HPDE6-E6E7 (cell line): ENCODE measurements at regions not wholly inside any gene's neighbourhood (a gene's known extent, or its start where the extent isn't known, plus 50 kb on each side); places are given as distances from the start of the nearest gene placed in this dataset.

Experiments
- DNase-seq: peaks from one replicate; pipeline ENCODE4 v3.0.0; 2011; ENCODE audit warnings: missing footprints; ENCODE audit errors: extremely low spot score

DNA sequence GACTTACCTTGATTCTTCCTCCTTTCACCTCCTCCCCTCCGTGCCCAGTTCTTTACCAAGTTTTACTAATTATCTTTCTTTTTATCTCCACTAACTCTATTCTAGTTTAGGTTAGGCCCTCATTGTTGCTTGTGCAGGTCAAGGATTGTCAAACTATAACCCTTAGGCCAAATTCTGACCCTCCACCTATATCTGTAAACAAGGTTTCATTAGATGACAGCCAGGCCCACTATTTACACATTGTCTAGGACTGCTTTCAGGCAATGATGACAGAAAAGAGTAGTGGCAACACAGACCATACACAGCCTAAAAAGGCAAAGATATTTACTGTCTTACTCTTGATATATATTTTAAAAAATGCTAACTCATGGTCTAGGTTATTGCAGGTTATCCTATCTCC, 212.0 kb downstream of the RAD51AP2 start:
- no peak for DNase-seq

DNA sequence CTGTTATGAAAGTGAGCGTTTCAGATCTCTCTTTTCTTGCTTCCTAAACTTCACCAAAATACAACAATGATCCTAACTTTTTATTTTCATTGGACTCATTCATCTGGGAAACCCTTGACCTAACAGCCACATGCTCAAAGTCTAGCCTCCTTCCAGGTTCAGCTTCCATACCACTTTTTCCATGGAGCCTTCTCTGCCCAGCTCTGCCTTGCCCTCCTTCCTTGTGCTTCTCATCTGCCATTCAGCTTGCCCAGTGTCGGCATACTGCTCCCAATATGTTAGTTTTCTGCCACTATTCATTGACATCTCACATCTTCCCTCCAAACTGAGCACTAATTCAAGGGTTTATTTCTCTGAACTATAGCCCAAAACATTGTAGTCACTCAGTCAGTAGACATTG, 214.7 kb downstream of the RAD51AP2 start:
- DNase-seq = peak; percentile 15

DNA sequence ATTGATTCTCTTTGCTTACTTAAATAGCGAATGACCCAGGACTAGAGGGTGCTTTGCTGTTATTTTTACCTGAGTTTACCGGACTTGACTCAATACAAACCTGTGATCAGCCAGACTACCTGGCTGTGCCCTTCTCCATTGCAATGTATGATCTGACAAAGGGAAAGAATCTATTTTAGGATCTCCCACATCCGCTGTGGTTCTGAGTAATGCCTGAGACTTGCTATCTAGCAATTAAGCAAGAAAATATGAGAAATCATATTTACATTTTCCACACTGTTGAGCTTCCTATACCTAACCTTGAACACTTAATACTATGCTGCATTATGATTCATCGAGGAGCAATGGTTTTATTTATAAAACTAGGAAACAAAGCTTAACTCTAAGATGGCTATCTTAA, 215.2 kb downstream of the RAD51AP2 start:
- peak; percentile 60 for DNase-seq

DNA sequence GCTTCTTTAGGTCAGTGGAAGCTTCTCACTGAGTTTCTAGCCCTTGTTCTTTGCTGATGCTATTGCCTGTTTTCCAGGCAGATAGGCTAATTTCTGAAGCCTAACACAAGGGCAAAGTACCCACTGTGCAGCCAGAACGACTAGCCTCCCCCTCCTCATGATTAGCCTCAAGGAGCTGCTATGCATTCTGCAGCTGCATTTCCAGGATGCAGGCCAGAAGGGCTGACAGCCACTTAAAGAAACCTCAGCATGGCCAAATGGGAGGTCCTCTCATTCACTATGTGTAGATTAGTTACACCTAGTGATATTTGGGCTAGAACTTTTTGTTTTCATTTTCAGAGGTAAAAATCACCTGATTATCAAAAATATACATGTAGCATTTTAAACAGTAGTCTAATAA, 216.0 kb downstream of the RAD51AP2 start:
- DNase-seq = no peak

DNA sequence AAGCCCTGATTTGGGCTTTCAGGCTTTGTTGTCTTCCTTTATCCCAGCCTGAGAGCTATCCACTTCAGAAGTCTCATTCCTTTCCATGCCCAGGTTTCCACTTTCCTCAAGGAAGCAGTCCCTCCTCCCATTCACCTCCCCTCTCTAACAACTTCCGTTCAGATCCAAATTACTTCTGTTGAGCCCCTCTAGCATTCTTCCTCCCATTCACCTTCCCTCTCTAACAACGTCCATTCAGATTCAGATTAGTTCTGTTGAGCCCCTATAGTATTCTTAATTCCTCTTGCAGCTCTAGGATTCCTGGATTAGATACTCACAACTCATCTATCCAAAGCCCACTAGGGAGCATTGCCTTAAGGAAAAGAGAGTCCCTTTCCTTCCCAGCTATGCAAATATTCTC, 216.8 kb downstream of the RAD51AP2 start:
- DNase-seq = no peak

DNA sequence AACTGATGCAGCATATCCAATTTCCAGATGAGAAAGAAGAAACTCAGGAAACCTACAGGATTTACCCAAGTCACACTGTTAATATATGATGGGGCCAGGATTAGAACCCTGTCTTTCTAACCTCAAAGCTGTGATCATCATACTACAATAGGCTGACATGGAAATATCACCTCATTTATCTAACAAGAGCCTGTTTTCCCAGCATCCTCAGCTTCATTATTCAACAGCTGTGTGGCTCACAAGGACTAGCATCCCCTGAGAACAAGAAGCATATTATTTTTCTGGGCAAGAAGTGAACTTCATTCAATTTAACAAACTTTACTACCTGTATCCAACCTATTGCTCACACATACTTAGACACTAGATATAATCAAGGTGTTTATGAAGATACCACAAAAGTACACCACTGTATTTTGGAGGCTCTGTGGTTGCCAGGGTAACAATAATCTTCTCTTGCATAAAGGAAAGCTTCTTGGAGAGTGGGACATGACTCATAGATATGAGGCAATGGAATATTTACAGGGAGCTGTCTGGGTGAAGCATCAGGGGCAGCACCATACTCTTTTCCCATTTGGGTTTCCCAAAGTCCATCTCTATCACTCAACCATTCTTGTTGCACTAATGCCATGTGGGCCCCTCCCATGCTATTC, 218.2 kb downstream of the RAD51AP2 start:
- DNase-seq = peak; percentile 87

DNA sequence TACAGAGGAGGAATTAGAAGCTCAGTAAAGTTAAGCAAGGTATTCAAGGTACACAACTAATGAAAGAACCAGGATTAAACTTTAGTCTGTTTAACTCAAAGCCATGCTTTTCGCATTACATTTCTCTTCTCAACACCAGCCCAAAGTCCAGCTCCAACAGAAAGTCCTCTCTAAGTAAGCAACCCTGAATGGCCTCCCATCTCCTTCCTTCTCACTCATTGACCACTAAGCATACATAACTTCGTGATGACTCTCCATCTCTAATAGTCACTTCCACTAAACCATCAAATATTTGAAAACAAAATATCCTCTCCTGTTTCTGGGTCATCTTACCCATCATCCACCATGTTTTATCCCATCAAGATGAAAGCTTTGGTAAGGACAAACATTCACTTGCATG, 219.8 kb downstream of the RAD51AP2 start:
- DNase-seq = no peak

DNA sequence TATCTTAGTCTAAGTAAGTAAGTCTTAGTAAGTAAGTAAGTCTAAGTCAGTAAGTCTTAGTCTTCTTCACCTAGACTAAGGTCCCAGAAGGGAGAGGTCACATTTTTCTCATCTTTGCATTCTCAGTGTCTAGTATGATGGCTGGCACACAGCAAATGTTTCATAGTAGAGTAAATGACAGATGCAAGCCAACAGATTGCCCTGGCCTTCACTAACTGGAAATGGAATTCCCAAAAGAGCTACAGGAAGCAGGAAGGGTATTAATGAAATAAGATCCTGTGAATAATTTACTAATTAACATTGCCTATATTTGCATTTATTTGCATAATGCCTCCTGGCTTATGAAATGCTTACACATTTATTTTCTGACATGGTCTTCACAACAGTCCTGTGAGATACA, 221.6 kb downstream of the RAD51AP2 start:
- DNase-seq = no peak

DNA sequence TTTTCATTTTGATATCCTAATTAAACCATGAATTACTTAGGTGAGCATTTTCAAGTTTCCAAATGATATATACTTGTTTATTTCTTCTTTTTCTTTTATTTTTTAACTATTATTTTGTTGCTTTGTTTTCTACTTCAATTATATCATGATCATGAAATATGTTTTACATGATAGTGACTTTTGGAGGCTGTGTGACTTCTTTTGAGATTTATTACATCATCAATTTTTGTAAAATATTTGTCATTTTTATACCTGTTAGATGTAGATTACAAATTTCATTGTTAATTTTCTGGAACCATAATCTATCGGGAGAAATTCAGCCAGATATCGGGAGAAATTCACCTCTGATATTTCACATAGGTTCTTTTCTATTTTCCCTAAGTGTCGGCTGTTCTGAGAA, 228.6 kb downstream of the RAD51AP2 start:
- no peak for DNase-seq

DNA sequence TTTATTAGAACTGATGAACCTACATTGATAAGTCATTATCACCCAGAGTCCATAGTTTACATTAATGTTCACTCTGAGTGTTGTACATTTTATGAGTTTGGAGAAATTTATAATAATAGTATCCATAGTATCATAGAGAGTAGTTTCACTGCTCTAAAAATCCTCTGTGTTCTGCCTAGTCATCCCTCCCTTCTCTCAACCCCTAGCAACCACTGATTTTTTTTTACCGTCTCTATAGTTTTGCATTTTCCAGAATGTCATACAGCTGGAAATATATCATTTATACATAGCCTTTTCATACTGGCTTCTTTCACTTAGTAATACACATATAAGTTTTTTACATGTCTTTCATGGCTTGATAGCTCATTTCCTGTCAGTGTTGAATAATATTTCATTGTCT, 231.1 kb downstream of the RAD51AP2 start:
- no peak for DNase-seq

DNA sequence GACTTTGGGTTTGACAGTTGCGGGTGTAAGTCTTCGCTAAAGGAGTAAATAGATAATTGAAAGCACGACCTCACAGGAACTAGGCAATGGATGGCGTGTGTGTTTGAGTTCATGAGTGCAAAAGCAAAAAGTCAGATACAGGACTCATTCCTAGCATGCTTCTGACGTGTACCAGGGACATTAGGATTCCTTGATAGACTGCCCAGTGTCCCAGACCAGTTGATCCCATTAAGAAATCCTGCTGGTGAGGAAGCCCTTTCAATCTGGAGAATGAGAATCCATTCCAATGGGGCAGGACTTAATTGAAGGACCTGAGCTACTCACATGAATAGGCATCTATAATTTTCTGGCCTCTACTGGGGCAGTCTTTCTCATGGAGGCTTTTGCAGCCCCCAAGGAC, 235.4 kb downstream of the RAD51AP2 start:
- no peak for DNase-seq

DNA sequence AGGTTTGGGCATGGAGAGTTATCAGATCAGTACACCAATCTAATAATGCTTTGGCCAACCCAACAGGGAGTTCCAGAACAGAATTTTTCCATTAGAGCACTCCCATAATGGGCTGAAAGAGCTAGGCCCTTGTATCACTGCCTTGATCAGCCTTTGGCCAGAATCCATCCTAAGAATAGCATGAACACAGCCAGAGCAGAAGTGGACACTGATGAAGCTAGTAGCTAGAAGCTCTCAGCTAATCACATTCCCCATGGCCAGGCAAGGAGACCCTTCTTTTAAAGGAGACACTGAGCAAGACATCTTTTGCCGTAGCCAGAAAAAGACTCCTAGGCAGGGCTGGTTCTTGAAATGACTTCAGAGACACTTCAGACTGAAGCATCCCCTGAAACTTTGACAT, 236.0 kb downstream of the RAD51AP2 start:
- no peak for DNase-seq

DNA sequence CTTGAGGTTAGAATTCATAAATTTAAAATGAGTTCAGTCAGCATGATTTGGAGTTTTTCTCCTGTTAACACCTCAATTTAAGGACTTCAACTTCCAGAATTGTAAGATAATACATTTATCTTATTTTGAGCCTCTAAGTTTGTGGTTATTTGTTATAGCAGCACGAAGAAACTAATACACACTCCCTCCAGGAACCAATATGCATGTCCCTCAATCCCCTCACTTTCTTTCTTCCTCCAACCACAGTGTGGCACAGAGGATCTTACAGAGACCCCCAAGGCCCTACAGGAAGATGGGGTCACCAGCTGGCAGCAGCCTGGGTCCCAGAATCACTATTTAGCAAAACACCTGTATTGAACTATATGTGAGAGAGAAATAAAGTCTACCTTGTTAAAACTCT, 242.0 kb downstream of the RAD51AP2 start:
- DNase-seq = no peak

DNA sequence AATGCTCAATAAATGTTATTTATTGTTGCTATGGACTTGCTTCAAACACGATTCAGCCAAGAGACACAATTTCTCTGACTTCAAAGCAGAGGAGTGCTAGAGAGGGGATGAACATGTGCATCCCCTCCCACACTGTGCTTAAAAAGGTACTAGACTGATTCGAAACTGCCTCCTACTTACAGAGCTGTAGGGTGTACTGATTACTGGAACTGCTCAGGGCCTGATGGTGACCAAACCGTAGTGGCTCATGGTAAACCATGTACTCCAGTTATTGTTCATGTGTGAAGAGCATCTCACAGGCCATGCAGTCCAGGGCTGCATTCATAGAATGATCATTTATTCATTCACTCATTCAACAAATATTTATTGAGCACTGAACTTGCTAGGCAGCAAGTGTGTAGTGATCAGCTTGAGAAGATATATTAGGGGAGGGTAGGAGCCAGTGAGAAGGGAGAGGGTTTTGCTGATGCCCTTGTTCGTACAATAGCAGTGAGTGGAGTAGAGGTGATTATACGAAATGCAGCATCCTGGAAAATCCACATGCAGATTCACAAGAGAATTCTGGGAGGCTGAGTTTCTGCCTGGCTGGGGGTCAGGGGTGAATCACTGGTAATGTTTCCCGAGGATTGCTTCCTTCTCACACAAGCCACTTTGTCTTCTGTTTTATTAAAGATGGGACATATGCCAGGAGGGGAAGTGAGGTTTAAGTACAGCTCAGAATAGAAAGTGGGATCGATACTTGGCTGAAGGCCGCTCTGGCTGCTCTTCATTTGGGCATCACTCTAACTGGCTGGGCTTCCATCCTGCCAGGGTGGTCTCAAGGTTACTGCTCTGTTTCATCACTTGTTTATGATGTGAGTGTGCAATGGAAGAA, 245.4 kb downstream of the RAD51AP2 start:
- no peak for DNase-seq

DNA sequence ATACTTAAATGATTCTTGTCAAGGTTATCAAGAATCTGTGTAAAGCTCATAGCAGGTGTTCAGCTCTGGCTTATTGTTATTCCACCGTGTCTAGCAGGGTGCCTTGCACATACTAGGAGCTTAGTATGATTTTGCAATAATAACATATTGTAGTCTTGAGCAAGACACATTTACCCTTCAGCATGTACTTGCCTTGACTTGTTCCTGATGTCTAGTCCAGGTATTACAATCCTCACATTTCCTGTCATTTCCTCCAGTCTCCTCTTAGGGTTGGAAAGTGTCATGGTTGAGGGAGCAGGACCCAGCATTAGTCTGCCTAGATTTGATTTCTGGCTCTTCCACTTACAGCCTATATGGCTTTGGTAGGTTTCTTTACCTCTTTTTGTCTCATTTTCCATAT, 246.1 kb downstream of the RAD51AP2 start:
- DNase-seq = peak; percentile 52

DNA sequence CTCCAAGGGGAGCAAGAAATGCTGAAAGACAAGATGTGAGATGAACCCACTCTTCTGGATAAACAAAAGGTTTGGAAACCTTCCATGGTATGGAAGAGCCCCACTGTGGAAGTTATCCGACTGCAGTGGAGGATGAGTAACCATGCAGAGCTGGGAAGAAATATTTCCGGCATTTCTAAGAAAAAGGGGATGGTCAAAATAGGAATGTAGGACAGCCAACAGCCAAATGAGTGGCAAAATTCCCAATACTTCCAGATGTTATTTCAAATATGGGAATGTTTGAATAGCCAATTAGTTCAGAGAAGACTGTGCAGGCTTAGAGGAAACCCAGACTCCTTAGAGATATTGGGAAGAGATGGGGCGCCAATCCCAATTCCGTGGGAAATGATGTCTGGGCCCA, 246.8 kb downstream of the RAD51AP2 start:
- DNase-seq = no peak

DNA sequence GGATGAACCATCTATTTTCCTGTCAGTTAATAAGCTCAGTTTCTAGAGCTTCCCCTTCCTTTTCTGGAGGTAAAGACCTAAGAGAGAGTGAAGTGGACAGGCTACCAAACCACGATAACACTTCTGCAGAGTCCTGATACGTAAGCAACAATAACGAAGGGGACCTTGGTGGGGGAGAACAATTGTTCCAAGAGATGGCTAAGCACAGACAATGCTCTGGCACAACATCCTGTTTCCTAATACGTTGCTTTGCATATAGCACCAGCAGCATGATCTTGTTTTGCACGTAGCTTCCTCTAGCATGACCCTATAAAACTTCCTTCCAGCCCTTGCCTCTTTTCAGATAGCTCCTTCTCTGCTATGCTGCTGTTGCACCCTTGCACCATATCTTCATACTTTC, 247.3 kb downstream of the RAD51AP2 start:
- no peak for DNase-seq

DNA sequence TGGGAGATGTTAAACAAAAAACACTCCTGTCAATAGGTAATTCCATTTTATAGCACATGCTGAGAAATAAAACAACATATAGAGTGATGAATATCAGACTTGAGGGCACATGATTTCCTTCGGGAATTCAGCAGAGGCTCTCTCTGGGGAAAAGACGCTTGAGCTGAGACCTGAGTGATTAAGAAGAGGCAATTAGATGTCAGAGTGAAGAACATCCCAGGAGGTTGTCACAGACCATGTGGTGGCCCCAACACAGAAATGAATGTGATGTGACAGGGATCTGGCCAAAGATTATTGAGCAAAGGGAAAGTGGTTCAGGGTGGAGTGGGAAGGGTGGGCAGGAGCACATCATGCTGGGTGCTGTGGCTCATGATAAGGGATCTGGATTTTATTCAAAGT, 254.7 kb downstream of the RAD51AP2 start:
- no peak for DNase-seq

DNA sequence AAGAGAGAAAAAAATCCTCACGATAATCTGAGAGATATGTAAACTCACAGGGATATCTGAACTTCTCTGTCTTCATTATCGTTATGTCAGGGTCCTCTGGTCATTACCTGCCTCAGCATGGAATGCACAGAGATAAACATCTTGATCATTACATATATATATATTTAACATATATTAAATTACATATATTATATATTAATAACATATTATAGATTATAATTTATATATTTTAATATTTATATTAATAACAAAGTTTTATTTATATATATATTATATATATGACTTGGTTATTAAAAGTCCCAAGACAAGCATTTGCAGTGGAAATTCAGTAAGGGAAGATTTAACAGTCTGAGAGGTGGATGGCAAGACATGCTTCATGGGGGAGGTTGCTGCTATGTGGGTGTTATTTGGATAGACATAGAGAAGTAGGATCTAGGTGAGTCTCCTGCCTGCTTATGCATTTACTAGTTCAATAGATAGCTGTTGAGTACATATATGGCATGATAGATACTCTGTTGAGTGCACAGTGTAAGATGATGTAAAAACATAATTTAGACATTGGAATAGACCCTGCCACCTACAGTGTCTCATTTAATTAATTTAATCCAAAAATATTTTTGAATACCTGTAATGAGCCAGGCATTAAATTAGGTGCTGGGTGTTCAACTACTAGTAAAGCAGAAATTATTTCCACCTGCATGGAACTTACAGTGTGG, 255.2 kb downstream of the RAD51AP2 start:
- DNase-seq = no peak

DNA sequence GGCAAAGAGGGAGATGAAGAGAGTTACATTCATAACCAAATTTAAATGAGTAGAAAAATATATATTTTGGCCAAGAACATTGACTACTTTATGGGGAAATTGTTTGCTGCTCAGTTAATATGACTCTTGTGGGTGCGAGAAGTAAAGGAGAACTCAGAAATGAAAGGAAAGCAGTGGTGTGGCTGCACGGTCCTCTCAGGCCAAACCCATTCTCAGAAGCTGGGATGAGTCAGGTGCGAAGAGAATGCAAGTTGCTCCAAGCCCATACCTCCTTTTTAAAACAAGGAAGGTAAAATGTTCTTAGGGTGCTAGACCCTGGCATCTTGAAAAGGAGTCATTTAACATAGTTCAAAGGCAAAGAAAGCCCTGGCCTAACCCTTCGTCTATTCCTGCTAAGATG, 258.6 kb downstream of the RAD51AP2 start:
- DNase-seq = no peak

DNA sequence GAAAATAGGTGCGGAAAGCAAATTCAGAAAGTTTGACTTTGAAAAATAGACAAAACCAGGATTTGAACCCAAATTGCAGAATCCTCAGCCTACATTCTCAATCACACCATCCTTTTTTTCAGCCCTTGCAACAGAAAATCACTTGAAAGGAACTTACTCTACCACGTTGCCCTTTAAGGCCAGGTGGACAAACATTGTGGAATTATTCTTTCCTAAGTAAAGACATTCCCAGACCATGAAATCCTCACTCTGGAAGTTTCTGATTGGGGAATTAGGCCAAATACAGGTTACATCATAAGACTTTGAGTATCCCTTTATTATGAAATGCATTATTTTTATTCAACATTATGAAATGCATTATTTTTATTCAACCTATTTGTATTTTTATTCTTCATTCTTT, 259.4 kb downstream of the RAD51AP2 start:
- no peak for DNase-seq

DNA sequence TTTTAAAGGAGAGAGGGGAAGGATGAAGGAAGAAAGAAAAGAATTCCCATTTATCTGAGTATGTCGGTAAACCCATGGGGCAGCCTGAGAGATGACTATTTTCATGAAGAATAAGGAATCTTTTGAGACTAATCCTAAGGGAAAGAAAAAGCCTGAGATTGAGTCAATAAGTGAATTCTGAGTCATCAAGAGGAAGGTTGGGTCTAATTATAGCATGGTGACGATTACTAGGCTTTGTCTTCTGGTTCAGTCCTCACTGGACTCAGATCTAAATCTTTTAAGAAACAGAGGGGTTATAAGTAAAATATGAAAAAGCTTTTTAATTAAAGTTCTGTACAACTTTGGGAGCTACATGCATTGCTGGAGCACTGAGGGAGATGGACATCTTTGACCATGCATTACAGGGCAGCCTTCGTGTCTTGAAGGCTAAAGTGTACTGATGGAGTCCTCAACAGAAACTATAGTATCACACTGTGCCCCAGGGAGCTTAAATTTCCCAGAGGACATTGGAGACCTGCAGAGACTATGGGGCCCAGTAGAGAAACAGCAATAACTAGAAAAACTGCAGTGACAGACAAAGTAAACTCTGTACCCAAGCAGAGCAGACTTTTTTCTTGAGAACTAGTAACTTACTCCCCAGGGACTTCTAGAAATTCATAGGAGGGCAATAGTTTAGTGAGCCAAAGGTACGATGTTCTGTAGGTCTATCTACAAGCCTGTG, 260.9 kb downstream of the RAD51AP2 start:
- DNase-seq = peak; percentile 16
